Adipocyte (in vitro differentiated cells): ENCODE measurements at regions not wholly inside any gene's neighbourhood (a gene's known extent, or its start where the extent isn't known, plus 50 kb on each side); places are given as distances from the start of the nearest gene placed in this dataset.
"Not testable (repeated sequence)": the region's sequence is repeated elsewhere in the genome, so short reads cannot be mapped to it uniquely, and the experiment has no call there.

ENCODE experiments used
- DNase-seq: peaks from one replicate; pipeline ENCODE4 v3.0.0-alpha.2; 2015; ENCODE audit warnings: low read depth
- H3K27me3 ChIP-seq: replicated peaks from 2 replicates; pipeline ENCODE4 v1.7.0; 2013; ENCODE audit warnings: mild to moderate bottlenecking, low read length, moderate library complexity; ENCODE audit not compliant: control insufficient read depth, insufficient read depth
- H3K36me3 ChIP-seq: 2 replicates; pipeline ENCODE4 v1.7.0; 2013; ENCODE audit warnings: low read length, mild to moderate bottlenecking, moderate library complexity; ENCODE audit not compliant: control insufficient read depth, insufficient read depth, severe bottlenecking
- H3K4me1 ChIP-seq: 2 replicates; pipeline ENCODE4 v1.7.0; 2013; ENCODE audit warnings: mild to moderate bottlenecking, low read length, moderate library complexity; ENCODE audit not compliant: control insufficient read depth, insufficient read depth
- H3K4me3 ChIP-seq: 2 replicates; pipeline ENCODE4 v1.7.0; 2013; ENCODE audit warnings: mild to moderate bottlenecking, low read length, moderate library complexity
- H3K9ac ChIP-seq: 2 replicates; pipeline ENCODE4 v1.7.0; 2013; ENCODE audit warnings: mild to moderate bottlenecking, low read length, moderate library complexity
- H3K9me3 ChIP-seq: 2 replicates; pipeline ENCODE4 v1.7.0; 2013; ENCODE audit warnings: mild to moderate bottlenecking, low read length, moderate library complexity; ENCODE audit not compliant: control insufficient read depth

DNA sequence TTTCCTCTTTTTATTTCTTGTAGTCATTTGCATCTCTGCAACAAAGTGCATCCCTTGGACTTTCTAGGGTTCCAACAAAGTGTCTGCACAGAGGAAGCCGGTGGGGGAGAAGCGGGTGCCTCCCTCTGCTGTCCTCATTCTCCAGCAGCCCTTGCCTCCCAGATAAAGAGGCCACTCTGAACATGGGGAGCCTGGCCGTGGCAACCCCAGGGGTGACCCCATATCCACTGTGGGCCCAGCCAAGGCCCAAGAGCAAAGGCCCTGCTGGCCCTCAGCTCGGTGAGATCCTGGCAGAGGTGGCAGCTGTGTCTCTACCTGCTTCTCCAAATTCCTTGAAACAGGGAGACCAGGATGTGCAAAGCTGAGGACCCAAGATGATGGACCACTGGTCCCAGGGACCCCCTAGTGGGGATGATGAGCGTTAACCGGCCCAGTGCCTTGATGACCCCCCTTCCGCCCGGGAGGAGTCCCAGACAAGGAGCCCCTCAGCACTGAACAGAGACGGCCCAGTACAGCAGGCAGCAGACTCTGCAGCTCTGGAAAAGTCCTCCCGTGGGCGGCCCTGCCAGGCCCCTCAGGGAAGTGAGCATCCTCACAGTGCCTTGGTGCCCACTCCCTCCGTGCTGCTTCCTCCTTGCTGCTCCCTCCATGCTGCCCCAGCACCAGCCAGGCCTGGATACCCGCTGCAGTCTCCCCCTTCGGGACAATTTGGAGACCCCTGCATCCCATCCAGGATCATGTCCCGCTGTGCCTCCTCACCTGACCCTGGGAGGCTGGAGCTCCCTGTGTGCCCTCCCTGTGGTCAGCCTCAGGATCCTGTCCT, 62.5 kb downstream of the MRPL36 start:
- no peaks in the 10 kb centered on the region for H3K36me3 ChIP-seq
- H3K9ac ChIP-seq = no peak overlapping the region
- DNase-seq = no peak
- H3K27me3 ChIP-seq = peaks cover 24% of the 10 kb centered on the region
- H3K9me3 ChIP-seq = peaks cover 27% of the 10 kb centered on the region
- H3K4me1 ChIP-seq = no peaks in the 10 kb centered on the region
- H3K4me3 ChIP-seq = no peak overlapping the region

- no peaks in the 10 kb centered on the region for H3K36me3 ChIP-seq
- peaks cover 20% of the 10 kb centered on the region for H3K9me3 ChIP-seq
- no peaks in the 10 kb centered on the region for H3K4me1 ChIP-seq
- H3K4me3 ChIP-seq = no peak overlapping the region
- H3K27me3 ChIP-seq = peaks cover 28% of the 10 kb centered on the region
- DNase-seq = no peak
- H3K9ac ChIP-seq = no peak overlapping the region
Measured at GRCh38 chr5:1736065-1736464, 63.6 kb downstream of the MRPL36 start.

DNA sequence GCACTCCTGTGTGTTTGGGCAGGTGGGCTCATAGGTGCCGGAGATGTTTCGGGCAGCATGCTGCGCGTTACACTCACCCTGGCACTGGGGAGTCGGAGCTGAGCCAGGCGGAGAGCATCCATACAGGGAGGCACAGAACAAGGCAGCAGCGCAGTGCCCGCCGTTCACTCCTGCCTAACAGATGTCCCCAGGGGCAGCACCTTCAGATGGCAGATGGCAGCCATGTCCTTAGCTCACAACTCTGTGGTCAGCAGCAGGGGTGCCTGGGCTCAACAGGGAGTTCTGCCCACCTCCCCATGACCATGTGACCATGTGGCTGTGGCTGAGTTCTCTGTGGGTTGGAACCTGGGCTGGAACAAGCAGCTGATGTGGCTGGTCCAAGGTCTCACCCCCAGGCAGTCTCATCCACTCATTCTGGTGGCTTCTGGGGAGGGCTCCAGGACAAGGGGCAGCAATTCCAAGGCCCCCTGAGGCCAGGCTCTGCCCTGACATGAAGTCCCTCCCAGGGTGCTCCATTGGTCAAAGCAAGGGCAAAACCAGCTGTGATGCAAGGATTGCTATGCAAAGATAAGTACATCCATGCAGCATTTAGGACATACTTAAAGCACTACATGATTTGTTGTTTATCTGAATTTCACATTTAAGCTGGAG, 64.2 kb downstream of the MRPL36 start:
- Histone ChIP-seq H3K9ac (no peak overlapping the region), H3K27me3 (peaks cover 31% of the 10 kb centered on the region), H3K4me3 (no peak overlapping the region), H3K36me3 (no peaks in the 10 kb centered on the region), H3K9me3 (peaks cover 16% of the 10 kb centered on the region), H3K4me1 (no peaks in the 10 kb centered on the region)
- DNase-seq = no peak

DNA sequence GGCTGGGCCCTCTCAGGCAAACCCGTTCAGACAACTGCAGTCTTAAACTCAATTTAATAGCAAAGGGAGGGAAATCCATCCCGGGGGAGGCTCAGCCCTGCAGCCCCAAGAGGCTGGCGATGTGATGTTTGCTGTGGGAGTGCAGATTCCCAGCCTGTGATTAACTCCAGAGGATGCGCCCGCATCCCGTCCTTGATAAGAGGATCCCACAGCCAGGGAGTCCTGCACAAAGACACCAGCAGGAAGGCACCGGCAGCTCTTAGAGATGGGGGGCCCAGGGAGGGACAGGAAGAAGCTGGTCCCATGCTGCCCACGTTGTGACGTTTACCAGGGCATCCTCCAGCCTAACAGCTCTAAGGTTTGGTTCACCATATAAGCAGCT, 64.7 kb downstream of the MRPL36 start:
- Histone ChIP-seq H3K4me3 (no peak overlapping the region), H3K4me1 (no peaks in the 10 kb centered on the region), H3K36me3 (no peaks in the 10 kb centered on the region), H3K9me3 (peaks cover 11% of the 10 kb centered on the region), H3K27me3 (peaks cover 37% of the 10 kb centered on the region), H3K9ac (no peak overlapping the region)
- no peak for DNase-seq

DNA sequence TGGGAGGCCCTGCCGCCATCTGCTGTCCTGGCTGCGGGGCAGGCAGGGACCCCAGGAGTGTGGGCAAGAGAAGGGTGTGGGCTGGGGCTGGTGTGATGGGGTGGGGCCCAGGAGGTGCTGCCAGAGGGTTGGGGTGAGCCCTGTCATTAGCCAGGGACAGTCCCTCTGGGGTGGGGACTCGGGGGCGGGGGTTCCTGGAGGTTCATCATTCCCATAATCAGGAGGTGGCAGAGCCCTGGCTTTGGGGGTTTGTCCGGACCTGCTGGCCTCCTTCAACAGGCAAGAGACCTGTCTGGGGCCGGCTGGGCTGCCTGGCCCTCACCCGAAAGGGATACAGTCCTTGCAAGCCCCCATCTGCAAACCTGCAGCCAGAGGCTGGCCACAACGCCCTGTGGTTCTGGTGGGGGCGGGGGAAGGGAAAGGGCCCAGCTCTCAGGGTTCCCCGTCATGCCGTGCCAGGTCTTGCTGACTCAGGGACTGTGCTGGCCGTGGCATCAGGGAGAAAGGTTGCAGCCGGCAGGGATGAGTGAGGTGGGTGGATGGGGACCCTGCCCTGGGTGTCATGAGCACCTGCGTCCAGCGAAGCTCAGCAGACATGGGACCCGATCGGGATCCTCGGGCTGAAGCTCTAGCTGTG, 65.2 kb downstream of the MRPL36 start:
- Histone ChIP-seq H3K36me3 (no peaks in the 10 kb centered on the region), H3K4me1 (no peaks in the 10 kb centered on the region), H3K9me3 (peaks cover 6% of the 10 kb centered on the region), H3K4me3 (no peak overlapping the region), H3K27me3 (peaks cover 39% of the 10 kb centered on the region), H3K9ac (no peak overlapping the region)
- no peak for DNase-seq

- no peaks in the 10 kb centered on the region for H3K9me3 ChIP-seq
- H3K27me3 ChIP-seq = peaks cover 34% of the 10 kb centered on the region
- no peaks in the 10 kb centered on the region for H3K4me1 ChIP-seq
- H3K36me3 ChIP-seq = no peaks in the 10 kb centered on the region
- no peak overlapping the region for H3K9ac ChIP-seq
- H3K4me3 ChIP-seq = no peak overlapping the region
- DNase-seq = no peak
Measured at GRCh38 chr5:1733369-1733768, 66.3 kb downstream of the MRPL36 start.

GRCh38 chr5:1732945-1733344, 66.7 kb downstream of the MRPL36 start:
- Histone ChIP-seq H3K9ac (no peak overlapping the region), H3K4me3 (no peak overlapping the region), H3K36me3 (no peaks in the 10 kb centered on the region), H3K4me1 (no peaks in the 10 kb centered on the region), H3K9me3 (no peaks in the 10 kb centered on the region), H3K27me3 (peaks cover 34% of the 10 kb centered on the region)
- no peak for DNase-seq

DNA sequence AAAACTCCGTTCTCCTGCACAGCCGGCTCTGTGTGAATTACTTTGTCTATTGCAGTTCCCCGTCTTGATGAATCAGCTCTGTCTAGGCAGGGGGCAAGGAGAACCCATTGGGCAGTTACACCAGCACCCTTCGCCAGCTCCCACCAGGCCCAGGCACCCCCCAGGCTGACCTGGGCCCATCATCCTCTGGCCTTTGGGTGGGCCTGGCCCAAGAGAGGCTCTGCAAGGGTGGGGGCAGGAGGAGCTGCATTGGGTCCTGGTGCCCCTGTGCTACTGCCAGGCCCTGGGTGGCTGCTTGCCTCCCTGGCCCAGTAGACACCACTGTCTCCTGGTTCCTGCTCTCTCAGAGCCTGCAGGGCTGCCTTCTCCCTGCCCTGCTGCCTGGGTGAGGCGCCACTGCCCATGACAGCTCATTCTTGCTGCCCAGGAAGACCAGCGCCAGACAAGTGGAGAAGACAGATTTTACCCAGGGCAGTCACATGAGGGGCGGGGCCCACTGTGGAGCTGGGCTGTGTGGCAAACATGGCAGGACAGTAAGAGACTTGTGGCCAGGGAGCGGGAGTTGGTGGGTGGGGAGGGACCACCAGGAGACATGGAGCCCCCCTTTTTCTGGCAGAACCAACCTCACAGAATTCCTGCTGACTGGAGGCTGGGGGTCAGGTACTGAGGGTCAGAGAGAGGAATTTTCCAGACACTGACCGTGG, 67.2 kb downstream of the MRPL36 start:
- DNase-seq = no peak
- Histone ChIP-seq H3K9ac (no peak overlapping the region), H3K4me3 (no peak overlapping the region), H3K36me3 (no peaks in the 10 kb centered on the region), H3K9me3 (no peaks in the 10 kb centered on the region), H3K27me3 (peaks cover 34% of the 10 kb centered on the region), H3K4me1 (no peaks in the 10 kb centered on the region)

DNA sequence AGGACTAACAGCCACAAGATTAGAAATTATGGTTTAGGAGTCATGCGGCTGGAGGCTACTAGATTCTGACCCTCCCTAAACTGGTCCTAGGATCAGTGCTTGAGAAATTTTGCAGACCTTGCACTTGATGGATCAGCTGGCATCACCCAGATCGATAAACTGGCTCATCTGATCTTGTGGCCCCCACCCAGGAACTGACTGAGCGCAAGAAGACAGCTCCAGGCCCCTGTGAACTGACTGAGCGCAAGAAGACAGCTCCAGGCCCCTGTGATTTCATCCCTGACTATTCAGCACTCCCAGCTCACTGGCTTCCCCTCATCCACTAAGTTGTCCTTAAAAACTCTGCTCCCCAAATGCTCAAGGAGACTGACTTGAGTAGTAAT, 67.8 kb downstream of the MRPL36 start:
- H3K9ac ChIP-seq, H3K9me3 ChIP-seq, H3K36me3 ChIP-seq, DNase-seq, H3K4me3 ChIP-seq, H3K4me1 ChIP-seq: not testable (repeated sequence)
- peaks cover 36% of the 10 kb centered on the region for H3K27me3 ChIP-seq

DNA sequence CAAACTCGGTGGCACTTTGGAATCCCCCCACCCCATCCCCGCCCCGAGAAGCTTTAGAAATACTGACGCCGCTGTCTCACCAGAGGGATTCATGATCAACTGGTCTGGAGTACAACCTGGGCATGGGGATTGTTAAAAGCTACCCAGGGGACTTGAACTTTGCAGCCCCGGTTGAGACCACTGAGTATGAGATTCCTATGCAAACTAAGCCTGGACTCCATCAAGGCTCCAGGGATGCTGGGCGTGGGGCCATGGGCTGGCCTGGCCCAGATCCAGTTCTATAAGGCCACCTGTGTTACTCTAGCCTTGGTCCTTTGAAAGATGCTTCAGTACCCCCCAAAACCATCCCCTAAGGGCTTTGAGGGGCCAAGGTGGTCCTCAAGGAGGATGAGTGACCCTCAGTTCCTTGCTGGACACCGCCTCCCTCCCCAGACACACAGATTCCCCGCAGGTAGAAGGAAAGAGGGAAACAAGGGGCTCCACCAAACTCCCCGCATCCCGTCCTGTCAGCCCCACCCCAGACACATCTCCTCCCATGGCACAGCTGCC, 68.5 kb downstream of the MRPL36 start:
- Histone ChIP-seq H3K4me1 (no peaks in the 10 kb centered on the region), H3K4me3 (no peak overlapping the region), H3K9ac (no peak overlapping the region), H3K27me3 (peaks cover 43% of the 10 kb centered on the region), H3K36me3 (no peaks in the 10 kb centered on the region), H3K9me3 (no peaks in the 10 kb centered on the region)
- no peak for DNase-seq

DNA sequence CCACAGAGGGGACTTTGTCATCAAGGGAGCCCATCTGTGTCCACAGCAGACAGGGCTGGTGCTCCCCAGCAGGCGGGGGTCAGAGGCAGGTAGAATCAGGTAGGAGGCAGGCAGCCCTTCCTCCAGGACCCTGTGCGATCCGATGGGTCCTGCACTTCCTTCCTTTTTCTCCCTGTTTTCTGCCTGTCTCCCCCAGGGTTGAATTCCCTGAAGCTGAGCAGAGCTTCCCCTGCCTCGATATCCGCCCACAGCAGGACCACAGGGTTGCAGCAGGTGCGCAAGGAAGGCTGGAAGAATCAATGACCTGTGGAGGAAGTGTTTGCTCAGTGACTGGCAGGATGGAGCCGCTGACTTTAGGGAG, 69.2 kb downstream of the MRPL36 start:
- H3K36me3 ChIP-seq = no peaks in the 10 kb centered on the region
- H3K4me3 ChIP-seq = no peak overlapping the region
- no peak for DNase-seq

More for the DNA sequence above, 69.2 kb downstream of the MRPL36 start:
- H3K4me1 ChIP-seq = no peaks in the 10 kb centered on the region
- peaks cover 43% of the 10 kb centered on the region for H3K27me3 ChIP-seq
- H3K9ac ChIP-seq = no peak overlapping the region
- H3K9me3 ChIP-seq = no peaks in the 10 kb centered on the region
